CD4-positive, alpha-beta T cell (primary cell): ENCODE measurements at regions not wholly inside any gene's neighbourhood (a gene's known extent, or its start where the extent isn't known, plus 50 kb on each side); places are given as distances from the start of the nearest gene placed in this dataset.
"Not testable (repeated sequence)": the region's sequence is repeated elsewhere in the genome, so short reads cannot be mapped to it uniquely, and the experiment has no call there.

Source experiments
- ATAC-seq: fragments of 200-7000 bp; cut with Tn5 transposase; one replicate; pipeline ENCODE4 v1.10.0; 2022; ENCODE audit warnings: mild to moderate bottlenecking; ENCODE audit not compliant: poor library complexity
- CTCF ChIA-PET: fragments of 350-600 bp; sonication (Branson Sonifier 250); formaldehyde crosslinking; loops from one replicate; lab custom pipeline; 2021; ENCODE audit warnings: antibody characterized with exemption, inconsistent platforms; lab: Charles Lee
- POLR2A ChIA-PET: fragments of 350-600 bp; sonication (Branson Sonifier 250); formaldehyde crosslinking; loops from one replicate; lab custom pipeline; 2021; ENCODE audit warnings: antibody characterized with exemption, inconsistent platforms; lab: Charles Lee
- DNase-seq, 14 experiments: peaks; one replicate each; pipeline ENCODE4 v3.0.0-alpha.2; 2013 to 2020; ENCODE audit warnings: mixed read lengths in 2 of 14
- H3K27ac ChIP-seq, 2 donors: one replicate each; pipeline versions ENCODE4 v1.5.1 to v1.7.0; 2013; ENCODE audit warnings: low read length in 2 of 2, low read depth in 1 of 2, mild to moderate bottlenecking in 1 of 2
- H3K27me3 ChIP-seq, 2 experiments: 1 replicate in 1 of 2; 2 replicates in 1 of 2; pipeline versions ENCODE4 v1.6.1 to v1.7.0; 2013; ENCODE audit warnings: low read length in 2 of 2, control low read depth in 1 of 2, mild to moderate bottlenecking in 1 of 2, moderate library complexity in 1 of 2; ENCODE audit not compliant: insufficient read depth in 2 of 2, control insufficient read depth in 1 of 2
- H3K36me3 ChIP-seq: one replicate; pipeline ENCODE4 v1.6.1; 2013; ENCODE audit warnings: low read length, control low read depth; ENCODE audit not compliant: insufficient read depth
- H3K4me1 ChIP-seq: one replicate; pipeline ENCODE4 v1.6.1; 2013; ENCODE audit warnings: low read length, control low read depth; ENCODE audit not compliant: insufficient read depth
- H3K4me3 ChIP-seq: one replicate; pipeline ENCODE4 v1.5.1; 2013; ENCODE audit warnings: mild to moderate bottlenecking, low read length, moderate library complexity
- H3K9me3 ChIP-seq, 2 experiments: 1 replicate in 1 of 2; 2 replicates in 1 of 2; pipeline versions ENCODE4 v1.6.1 to v1.7.0; 2013; ENCODE audit warnings: low read length in 2 of 2, mild to moderate bottlenecking in 2 of 2, control low read depth in 1 of 2, moderate library complexity in 1 of 2; ENCODE audit not compliant: control insufficient read depth in 1 of 2, insufficient read depth in 1 of 2
- H3K27ac Mint-ChIP-seq: one replicate; pipeline ENCODE4 v1.8.0; 2020; ENCODE audit warnings: mixed read lengths
- H3K27me3 Mint-ChIP-seq: one replicate; pipeline ENCODE4 v1.8.0; 2021; ENCODE audit warnings: mixed read lengths
- H3K36me3 Mint-ChIP-seq: one replicate; pipeline ENCODE4 v1.8.0; 2021; ENCODE audit warnings: low read depth, mixed read lengths
- H3K4me1 Mint-ChIP-seq: one replicate; pipeline ENCODE4 v1.8.0; 2021; ENCODE audit warnings: low read depth, mixed read lengths
- H3K4me3 Mint-ChIP-seq: one replicate; pipeline ENCODE4 v1.8.0; 2020; ENCODE audit warnings: mild to moderate bottlenecking, mixed read lengths
- H3K9me3 Mint-ChIP-seq: one replicate; pipeline ENCODE4 v1.8.0; 2020; ENCODE audit warnings: mixed read lengths
- intact Hi-C, 2 experiments: fragments of 100-400 bp; cut with DNase I in 1 of 2; cut with micrococcal nuclease in 1 of 2; formaldehyde crosslinking; loops; one replicate each; pipeline versions ENCODE4 v1.15.1 to v1.9.0; 2023 to 2025; cut with DNase I, micrococcal nuclease
- TF ChIP-seq, protein P1 (sequence below): fragments of 200-600 bp; IDR thresholded peaks from one replicate; pipeline ENCODE4 v1.8.0; 2022; ENCODE audit warnings: antibody characterized with exemption, mild to moderate bottlenecking

DNA sequence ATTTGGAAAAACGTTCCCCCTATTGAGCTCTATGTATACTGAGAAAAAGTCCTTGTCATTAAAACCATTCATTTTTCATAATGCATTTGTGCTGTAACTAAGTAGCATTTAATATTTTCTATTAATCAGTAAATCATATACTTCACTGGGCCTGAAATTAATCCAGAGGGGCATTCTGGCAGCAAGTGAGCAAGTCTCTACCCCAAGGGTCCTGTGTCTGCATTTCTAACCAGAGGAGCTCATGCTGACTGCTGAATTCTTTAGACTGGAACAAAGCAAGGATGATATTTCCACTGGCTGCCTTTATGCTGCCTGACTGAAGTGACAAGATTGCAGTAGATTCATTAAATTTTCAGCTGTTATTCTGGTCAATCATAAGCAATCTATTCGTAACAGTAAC is 246.5 kb downstream of the SLITRK2 start:
- H3K4me3 Mint-ChIP-seq, result no peak overlapping the region

DNA sequence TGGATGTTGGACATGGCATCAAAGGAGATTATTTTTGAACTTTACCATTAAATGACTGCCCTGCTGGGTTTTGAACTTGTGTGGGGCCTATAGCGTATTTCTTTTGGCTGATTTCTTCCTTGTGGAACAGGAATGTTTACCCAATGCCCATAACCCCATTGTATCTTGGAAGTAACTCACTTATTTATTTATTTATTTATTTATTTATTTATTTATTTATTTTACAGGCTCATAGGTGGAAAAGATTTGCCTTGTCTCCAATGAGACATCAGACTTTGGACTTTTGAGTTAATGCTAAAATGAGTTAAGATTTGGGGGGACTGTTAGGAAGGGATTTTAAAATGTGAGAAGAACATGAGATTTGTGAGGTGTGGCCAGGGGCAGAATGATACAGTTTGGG is 273.1 kb downstream of the SLITRK2 start:
- no peaks in the 10 kb centered on the region for H3K9me3 Mint-ChIP-seq
- POLR2A ChIA-PET, result no interaction called here

More for the DNA sequence above, 246.5 kb downstream of the SLITRK2 start:
- H3K9me3 Mint-ChIP-seq, result no peaks in the 10 kb centered on the region
- H3K4me1 ChIP-seq, result no peaks in the 10 kb centered on the region
- ChIA-PET POLR2A (no interaction called here), CTCF (no interaction called here)
- H3K9me3 ChIP-seq, result no peaks in the 10 kb centered on the region
- no peak overlapping the region for H3K4me3 ChIP-seq
- H3K27ac ChIP-seq, result no peak overlapping the region
- no peaks in the 10 kb centered on the region for H3K36me3 Mint-ChIP-seq
- TF ChIP-seq, protein P1, sequence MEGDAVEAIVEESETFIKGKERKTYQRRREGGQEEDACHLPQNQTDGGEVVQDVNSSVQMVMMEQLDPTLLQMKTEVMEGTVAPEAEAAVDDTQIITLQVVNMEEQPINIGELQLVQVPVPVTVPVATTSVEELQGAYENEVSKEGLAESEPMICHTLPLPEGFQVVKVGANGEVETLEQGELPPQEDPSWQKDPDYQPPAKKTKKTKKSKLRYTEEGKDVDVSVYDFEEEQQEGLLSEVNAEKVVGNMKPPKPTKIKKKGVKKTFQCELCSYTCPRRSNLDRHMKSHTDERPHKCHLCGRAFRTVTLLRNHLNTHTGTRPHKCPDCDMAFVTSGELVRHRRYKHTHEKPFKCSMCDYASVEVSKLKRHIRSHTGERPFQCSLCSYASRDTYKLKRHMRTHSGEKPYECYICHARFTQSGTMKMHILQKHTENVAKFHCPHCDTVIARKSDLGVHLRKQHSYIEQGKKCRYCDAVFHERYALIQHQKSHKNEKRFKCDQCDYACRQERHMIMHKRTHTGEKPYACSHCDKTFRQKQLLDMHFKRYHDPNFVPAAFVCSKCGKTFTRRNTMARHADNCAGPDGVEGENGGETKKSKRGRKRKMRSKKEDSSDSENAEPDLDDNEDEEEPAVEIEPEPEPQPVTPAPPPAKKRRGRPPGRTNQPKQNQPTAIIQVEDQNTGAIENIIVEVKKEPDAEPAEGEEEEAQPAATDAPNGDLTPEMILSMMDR, result no peak
- no peaks in the 10 kb centered on the region for H3K4me1 Mint-ChIP-seq
- H3K27me3 Mint-ChIP-seq, result no peaks in the 10 kb centered on the region
- H3K27me3 ChIP-seq, result no peaks in the 10 kb centered on the region
- H3K36me3 ChIP-seq, result no peaks in the 10 kb centered on the region
- intact Hi-C loops, result no loop called here
- DNase-seq (no peak), ATAC-seq (no peak)
- H3K27ac Mint-ChIP-seq, result no peak overlapping the region

DNA sequence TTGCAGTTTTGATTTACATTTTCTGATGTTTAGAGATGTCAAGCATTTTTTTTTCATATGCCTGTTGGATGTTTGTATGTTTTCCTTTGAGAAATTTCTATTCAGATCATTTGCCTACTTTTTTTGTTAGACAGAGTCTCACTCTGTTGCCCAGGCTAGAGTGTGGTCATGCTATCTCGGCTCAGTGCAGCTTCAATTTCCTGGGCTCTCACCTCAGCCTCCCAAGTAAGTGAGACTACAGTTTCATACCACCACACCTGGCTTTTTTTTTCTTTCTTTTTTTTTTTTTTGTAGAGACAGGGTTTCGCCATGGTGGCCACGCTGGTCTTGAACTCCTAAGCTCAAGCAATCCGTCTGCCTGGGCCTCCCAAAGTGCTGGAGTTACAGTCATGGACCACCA is 291.7 kb downstream of the SLITRK2 start:
- H3K4me3 ChIP-seq, result no peak overlapping the region
- H3K27me3 ChIP-seq, result no peaks in the 10 kb centered on the region
- Mint-ChIP-seq H3K27ac (no peak overlapping the region), H3K4me1 (no peaks in the 10 kb centered on the region), H3K36me3 (no peaks in the 10 kb centered on the region), H3K4me3 (no peak overlapping the region), H3K9me3 (no peaks in the 10 kb centered on the region), H3K27me3 (no peaks in the 10 kb centered on the region)
- intact Hi-C loops, result no loop called here
- peaks cover 0 to 4% of the 10 kb centered on the region in 2 experiments for H3K9me3 ChIP-seq
- CTCF ChIA-PET, result no interaction called here
- no peak overlapping the region for H3K27ac ChIP-seq
- H3K4me1 ChIP-seq, result no peaks in the 10 kb centered on the region
- DNase-seq (no peak), ATAC-seq (no peak)
- H3K36me3 ChIP-seq, result no peaks in the 10 kb centered on the region
- POLR2A ChIA-PET, result no interaction called here
- TF ChIP-seq, protein P1, result no peak

More for the DNA sequence above, 273.1 kb downstream of the SLITRK2 start:
- TF ChIP-seq, protein P1, result no peak
- CTCF ChIA-PET, result no interaction called here
- Histone ChIP-seq H3K27ac (no peak overlapping the region), H3K36me3 (no peaks in the 10 kb centered on the region), H3K4me3 (no peak overlapping the region), H3K4me1 (no peaks in the 10 kb centered on the region), H3K27me3 (no peaks in the 10 kb centered on the region), H3K9me3 (no peaks in the 10 kb centered on the region)
- no peak overlapping the region for H3K27ac Mint-ChIP-seq
- no peaks in the 10 kb centered on the region for H3K27me3 Mint-ChIP-seq
- H3K36me3 Mint-ChIP-seq, result no peaks in the 10 kb centered on the region
- intact Hi-C loops, result no loop called here
- ATAC-seq (no peak), DNase-seq (no peak)
- H3K4me1 Mint-ChIP-seq, result no peaks in the 10 kb centered on the region
- no peak overlapping the region for H3K4me3 Mint-ChIP-seq

DNA sequence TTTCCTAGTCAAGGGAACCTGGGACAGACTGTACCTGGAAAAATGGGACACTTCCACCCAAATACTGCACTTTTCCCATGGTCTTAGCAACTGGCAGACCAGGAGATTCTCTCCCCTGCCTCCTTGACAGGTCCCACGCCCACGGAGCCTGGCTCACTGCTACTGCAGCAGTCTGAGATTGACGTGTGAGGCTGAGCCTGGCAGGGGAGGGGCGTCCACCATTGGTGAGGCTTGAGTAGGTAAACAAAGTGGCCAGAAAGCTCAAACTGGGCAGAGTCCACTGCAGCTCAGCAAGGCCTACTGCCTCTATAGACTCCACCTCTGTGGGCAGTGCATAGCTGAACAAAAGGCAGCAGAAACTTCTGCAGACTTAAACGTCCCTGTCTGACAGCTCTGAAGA is 301.4 kb downstream of the SLITRK2 start:
- CTCF ChIA-PET, H3K27ac Mint-ChIP-seq, H3K4me1 ChIP-seq, H3K4me3 ChIP-seq, H3K4me1 Mint-ChIP-seq, H3K36me3 ChIP-seq, DNase-seq, H3K9me3 Mint-ChIP-seq, H3K9me3 ChIP-seq, H3K27ac ChIP-seq, H3K36me3 Mint-ChIP-seq, POLR2A ChIA-PET, ATAC-seq, H3K27me3 Mint-ChIP-seq, H3K4me3 Mint-ChIP-seq, H3K27me3 ChIP-seq, intact Hi-C loops: not testable (repeated sequence)
